ENCODE measurements at regions not wholly inside any gene's neighbourhood (a gene's known extent, or its start where the extent isn't known, plus 50 kb on each side); places are given as distances from the start of the nearest gene placed in this dataset.

DNA sequence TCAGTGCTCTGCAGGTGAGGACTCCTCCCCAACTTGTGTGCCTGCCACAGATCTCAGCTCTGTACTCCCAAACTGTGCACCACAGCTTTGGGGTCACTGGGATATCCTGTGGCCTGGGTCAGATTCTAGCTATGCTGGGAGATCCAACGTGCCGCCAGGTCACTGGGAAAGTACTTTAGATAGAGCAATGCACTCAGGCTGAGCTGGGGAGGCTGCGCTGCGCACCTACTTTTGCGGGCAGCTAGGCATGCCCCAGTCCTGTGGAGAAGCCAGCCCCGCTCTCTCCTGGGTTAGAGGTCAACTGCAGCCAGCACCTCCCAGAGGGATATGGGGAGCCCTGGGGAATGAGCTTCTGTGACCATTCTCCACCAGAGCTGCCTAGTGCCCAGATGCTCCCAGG, 552.1 kb upstream of the CDH9 start:
- Histone ChIP-seq H3K36me3 (no peaks in the 10 kb centered on the region), H3K27ac (no peak overlapping the region), H3K4me3 (no peak overlapping the region), H3K9me3 (peaks cover 5 to 14% of the 10 kb centered on the region in 2 donors), H3K27me3 (no peaks in the 10 kb centered on the region), H3K4me1 (no peaks in the 10 kb centered on the region)
- DNase-seq: no peak
- 97% methylated on average over 6 of the region's 6 CpGs; no CpG with 5 or more reads in 1 of the 2 donors for WGBS, 2 donors (ENCODE audit: low coverage in 1 of 2)
- TF ChIP-seq POLR2A (IDR thresholded peaks at IDR 0.05) (no peak), EP300 (IDR thresholded peaks at IDR 0.05; ENCODE audit: low read depth) (no peak)
- in situ Hi-C loops (cut with MboI; ENCODE audit: low pct_ligation_motif_present in 1 of 4, low pct_unique_long_range_greater_than_20kb in 1 of 4, low sequenced_read_pairs in 3 of 4) (no loop called here), intact Hi-C loops (cut with DNase I; ENCODE audit: low total_unique reads) (no loop called here)

DNA sequence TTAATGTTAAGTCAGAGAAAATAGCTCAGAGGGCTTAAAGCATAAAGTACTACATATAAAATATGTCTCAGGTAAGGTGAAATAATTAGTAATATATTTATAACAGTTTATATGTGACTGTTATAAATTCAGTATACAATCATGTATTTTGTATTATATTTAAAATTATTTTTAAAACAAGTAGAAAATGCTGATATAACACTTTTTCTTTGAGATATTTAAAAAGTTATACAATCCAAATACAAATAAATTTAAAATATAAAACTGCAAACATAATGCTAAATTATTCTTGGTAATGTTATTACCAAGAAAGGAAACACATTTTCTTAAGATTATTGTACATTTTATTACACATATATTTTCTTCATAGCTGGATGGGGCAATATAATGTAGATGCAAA, 539.9 kb upstream of the CDH9 start:
- no peak overlapping the region for H3K4me3 ChIP-seq
- no peak for DNase-seq
- no peaks in the 10 kb centered on the region for H3K4me1 ChIP-seq
- TF ChIP-seq POLR2A (IDR thresholded peaks at IDR 0.05): no peak
- TF ChIP-seq CTCF (IDR thresholded peaks at IDR 0.05): no peak
- TF ChIP-seq EP300 (IDR thresholded peaks at IDR 0.05; ENCODE audit: low read depth): no peak
- no peak for TF ChIP-seq POLR2AphosphoS5 (IDR thresholded peaks at IDR 0.05)
- H3K36me3 ChIP-seq: no peaks in the 10 kb centered on the region
- no peaks in the 10 kb centered on the region for H3K27me3 ChIP-seq
- intact Hi-C loops (cut with DNase I; ENCODE audit: low total_unique reads): no loop called here
- H3K9me3 ChIP-seq: no peaks in the 10 kb centered on the region
- in situ Hi-C loops (cut with MboI; ENCODE audit: low pct_ligation_motif_present in 1 of 4, low pct_unique_long_range_greater_than_20kb in 1 of 4, low sequenced_read_pairs in 3 of 4): no loop called here
- H3K27ac ChIP-seq: no peak overlapping the region

GRCh38 chr5:27571681-27572080, 533.3 kb upstream of the CDH9 start:
- intact Hi-C loops (cut with DNase I; ENCODE audit: low total_unique reads) (no loop called here), in situ Hi-C loops (cut with MboI; ENCODE audit: low pct_ligation_motif_present in 1 of 4, low pct_unique_long_range_greater_than_20kb in 1 of 4, low sequenced_read_pairs in 3 of 4) (no loop called here)
- Histone ChIP-seq H3K27ac (no peak overlapping the region), H3K27me3 (no peaks in the 10 kb centered on the region), H3K36me3 (no peaks in the 10 kb centered on the region), H3K4me1 (no peaks in the 10 kb centered on the region), H3K9me3 (no peaks in the 10 kb centered on the region), H3K4me3 (no peak overlapping the region)
- WGBS, 2 donors (ENCODE audit: low coverage in 1 of 2): 93% methylated on average over 2 to 3 of the region's 4 CpGs
- TF ChIP-seq POLR2AphosphoS5 (IDR thresholded peaks at IDR 0.05): no peak
- TF ChIP-seq CTCF (IDR thresholded peaks at IDR 0.05): no peak
- no peak for TF ChIP-seq POLR2A (IDR thresholded peaks at IDR 0.05)
- no peak for TF ChIP-seq EP300 (IDR thresholded peaks at IDR 0.05; ENCODE audit: low read depth)
- no peak for DNase-seq

- no peak for TF ChIP-seq CTCF (IDR thresholded peaks at IDR 0.05)
- no peak for TF ChIP-seq EP300 (IDR thresholded peaks at IDR 0.05; ENCODE audit: low read depth)
- TF ChIP-seq POLR2A (IDR thresholded peaks at IDR 0.05): no peak
- TF ChIP-seq POLR2AphosphoS5 (IDR thresholded peaks at IDR 0.05): no peak
- H3K9me3 ChIP-seq: no peaks in the 10 kb centered on the region
- WGBS, 2 donors (ENCODE audit: low coverage in 1 of 2): 59 to 86% methylated on average over 2 of the region's 2 CpGs
- no peaks in the 10 kb centered on the region for H3K4me1 ChIP-seq
- in situ Hi-C loops (cut with MboI; ENCODE audit: low pct_ligation_motif_present in 1 of 4, low pct_unique_long_range_greater_than_20kb in 1 of 4, low sequenced_read_pairs in 3 of 4): no loop called here
- H3K4me3 ChIP-seq: no peak overlapping the region
- intact Hi-C loops (cut with DNase I; ENCODE audit: low total_unique reads): no loop called here
- no peaks in the 10 kb centered on the region for H3K36me3 ChIP-seq
- DNase-seq: no peak
- H3K27me3 ChIP-seq: no peaks in the 10 kb centered on the region
- H3K27ac ChIP-seq: no peak overlapping the region
These were observed 530.4 kb upstream of the CDH9 start for GRCh38 chr5:27568811-27569210.

GRCh38 chr5:27561408-27561807, 523.0 kb upstream of the CDH9 start:
- no peaks in the 10 kb centered on the region for H3K36me3 ChIP-seq
- TF ChIP-seq POLR2A (IDR thresholded peaks at IDR 0.05) (no peak), POLR2AphosphoS5 (IDR thresholded peaks at IDR 0.05) (no peak), EP300 (IDR thresholded peaks at IDR 0.05; ENCODE audit: low read depth) (no peak), CTCF (IDR thresholded peaks at IDR 0.05) (no peak)
- in situ Hi-C loops (cut with MboI; ENCODE audit: low pct_ligation_motif_present in 1 of 4, low pct_unique_long_range_greater_than_20kb in 1 of 4, low sequenced_read_pairs in 3 of 4) (no loop called here), intact Hi-C loops (cut with DNase I; ENCODE audit: low total_unique reads) (no loop called here)
- no peak overlapping the region for H3K27ac ChIP-seq
- 88 to 90% methylated on average over 13 to 16 of the region's 16 CpGs for WGBS, 2 donors (ENCODE audit: low coverage in 1 of 2)
- no peaks in the 10 kb centered on the region for H3K27me3 ChIP-seq
- no peaks in the 10 kb centered on the region for H3K4me1 ChIP-seq
- no peak overlapping the region for H3K4me3 ChIP-seq
- DNase-seq: no peak
- H3K9me3 ChIP-seq: peaks cover 5 to 7% of the 10 kb centered on the region in 2 donors
